HCT116 (cell line): ENCODE measurements at regions not wholly inside any gene's neighbourhood (a gene's known extent, or its start where the extent isn't known, plus 50 kb on each side); places are given as distances from the start of the nearest gene placed in this dataset.

Experiments
- ATAC-seq: fragments of 200-7000 bp; cut with Tn5 transposase; 2 replicates; pipeline ENCODE4 v1.9.1; 2020; ENCODE audit warnings: mild to moderate bottlenecking, moderate library complexity
- BruUV-seq: library from RNA; stranded (reverse); fragments of 400-500 nt; replicated peaks from 2 replicates; lab custom pipeline; 2021; lab: Mats Ljungman, UMichigan
- CTCF ChIA-PET: fragments of 300-600 bp; sonication (Branson Sonifier 250); formaldehyde crosslinking; loops from one replicate; lab custom pipeline; 2021; ENCODE audit warnings: antibody characterized with exemption; lab: Charles Lee
- POLR2A ChIA-PET: fragments of 300-600, 350-600 bp; sonication (Branson Sonifier 250); formaldehyde crosslinking; loops from one replicate; lab custom pipeline; 2021; ENCODE audit warnings: antibody characterized with exemption; lab: Charles Lee
- RAD21 ChIA-PET, 2 experiments: fragments of 300-600 bp; sonication (Branson Sonifier 250); formaldehyde crosslinking; loops; one replicate each; lab custom pipeline; 2023; ENCODE audit warnings: low total read pairs in 2 of 2; ENCODE audit not compliant: uncharacterized antibody in 2 of 2, unreplicated experiment in 2 of 2, low non-redundant PET in 1 of 2; lab: Charles Lee
- DNase-seq: peaks from one replicate; pipeline ENCODE4 v3.0.0-alpha.2; 2010; ENCODE audit warnings: low read depth, low spot score
- H2AFZ ChIP-seq: fragments of 200-600 bp; shearing (Covaris generic), sonication (generic); 2 replicates; pipeline ENCODE4 v1.6.1; 2017; ENCODE audit warnings: low read depth, mixed run types, mixed read lengths, antibody characterized with exemption, low read length; ENCODE audit not compliant: poor library complexity, severe bottlenecking
- H3K27ac ChIP-seq: 2 replicates; pipeline ENCODE4 v1.5.1; 2012; ENCODE audit warnings: low read depth, low read length
- H3K27me3 ChIP-seq: fragments of 200-600 bp; sonication (generic); 2 replicates; pipeline ENCODE4 v1.6.1; 2016; ENCODE audit warnings: mixed run types, low read length, mixed read lengths; ENCODE audit not compliant: insufficient read depth
- H3K36me3 ChIP-seq, 2 experiments: fragments of 200-500 bp in 1 of 2; fragments of 200-600 bp in 1 of 2; sonication (Bioruptor generic) in 1 of 2; sonication (generic) in 1 of 2; 2 replicates each; pipeline versions ENCODE4 v1.5.1 to v1.6.1; 2014 to 2016; ENCODE audit warnings: low read length in 2 of 2, inconsistent platforms in 1 of 2, mixed read lengths in 1 of 2, mixed run types in 1 of 2; ENCODE audit not compliant: insufficient read depth in 2 of 2, control insufficient read depth in 1 of 2
- H3K4me1 ChIP-seq, 2 experiments: fragments of 200-600 bp in 1 of 2; sonication (generic) in 1 of 2; 2 replicates each; pipeline versions ENCODE4 v1.5.1 to v1.6.1; 2012 to 2017; ENCODE audit warnings: low read length in 2 of 2, inconsistent platforms in 1 of 2, mild to moderate bottlenecking in 1 of 2, mixed read lengths in 1 of 2, mixed run types in 1 of 2, moderate library complexity in 1 of 2; ENCODE audit not compliant: insufficient read depth in 2 of 2, control insufficient read depth in 1 of 2
- H3K4me2 ChIP-seq: fragments of 200-600 bp; sonication (generic); 2 replicates; pipeline ENCODE4 v1.6.1; 2017; ENCODE audit warnings: mixed run types, low read length, mixed read lengths
- H3K4me3 ChIP-seq, 2 experiments: fragments of 200-600 bp in 1 of 2; sonication (generic) in 1 of 2; replicated peaks in 1 of 2; 2 replicates each; pipeline ENCODE4 v1.5.1; 2011 to 2016; ENCODE audit warnings: low read length in 2 of 2, control low read depth in 1 of 2, low read depth in 1 of 2, mild to moderate bottlenecking in 1 of 2, mixed read lengths in 1 of 2, mixed run types in 1 of 2
- H3K79me2 ChIP-seq: fragments of 200-600 bp; sonication (generic); 2 replicates; pipeline ENCODE4 v1.6.1; 2017; ENCODE audit warnings: mild to moderate bottlenecking, mixed run types, low read length, moderate library complexity, mixed read lengths; ENCODE audit not compliant: insufficient read depth
- H3K9ac ChIP-seq: fragments of 200-600 bp; sonication (generic); 2 replicates; pipeline ENCODE4 v1.6.1; 2016; ENCODE audit warnings: low read length, mixed read lengths
- H3K9me2 ChIP-seq: fragments of 200-600 bp; sonication (generic), shearing (Covaris generic); 2 replicates; pipeline ENCODE4 v1.6.1; 2017; ENCODE audit warnings: mixed run types, mild to moderate bottlenecking, moderate library complexity; ENCODE audit not compliant: insufficient read depth
- H3K9me3 ChIP-seq, 2 experiments: fragments of 200-500 bp in 1 of 2; fragments of 200-600 bp in 1 of 2; sonication (Bioruptor generic) in 1 of 2; sonication (generic) in 1 of 2; 2 replicates each; pipeline ENCODE4 v1.6.1; 2014 to 2017; ENCODE audit warnings: low read length in 2 of 2, mixed read lengths in 2 of 2, inconsistent platforms in 1 of 2, low read depth in 1 of 2, mild to moderate bottlenecking in 1 of 2, mixed run types in 1 of 2, moderate library complexity in 1 of 2; ENCODE audit not compliant: control insufficient read depth in 1 of 2, insufficient read depth in 1 of 2
- H4K20me1 ChIP-seq: fragments of 200-600 bp; sonication (generic), shearing (Covaris generic); 2 replicates; pipeline ENCODE4 v1.6.1; 2017; ENCODE audit warnings: mixed run types, mild to moderate bottlenecking, moderate library complexity; ENCODE audit not compliant: insufficient read depth
- ATF3 ChIP-seq: IDR thresholded peaks from 2 replicates; pipeline ENCODE4 v1.6.1; 2012
- CEBPB ChIP-seq: IDR thresholded peaks from 2 replicates; pipeline ENCODE4 v1.6.1; 2012; ENCODE audit warnings: low read depth
- CTCF ChIP-seq, 3 experiments: fragments of 200-600 bp in 1 of 3; sonication (generic) in 1 of 3; IDR thresholded peaks in 2 of 3; conservative IDR thresholded peaks in 1 of 3; 2 replicates each; pipeline ENCODE4 v1.5.1; 2012 to 2017; ENCODE audit warnings: low read depth in 2 of 3, low read length in 2 of 3, antibody characterized with exemption in 1 of 3, borderline replicate concordance in 1 of 3, control low read depth in 1 of 3, mild to moderate bottlenecking in 1 of 3, mixed read lengths in 1 of 3, mixed run types in 1 of 3, moderate library complexity in 1 of 3; ENCODE audit not compliant: insufficient read depth in 1 of 3
- EGR1 ChIP-seq: IDR thresholded peaks from 2 replicates; pipeline ENCODE4 v1.6.1; 2012; ENCODE audit warnings: low read depth
- EZH2 ChIP-seq: fragments of 200-600 bp; sonication (generic); IDR thresholded peaks from 2 replicates; pipeline ENCODE4 v1.6.1; 2017; ENCODE audit warnings: antibody characterized with exemption, mixed run types
- FOSL1 ChIP-seq: IDR thresholded peaks from 2 replicates; pipeline ENCODE4 v1.6.1; 2012; ENCODE audit warnings: low read depth
- JUND ChIP-seq: IDR thresholded peaks from 2 replicates; pipeline ENCODE4 v1.6.1; 2012
- POLR2AphosphoS5 ChIP-seq: IDR thresholded peaks from 2 replicates; pipeline ENCODE4 v1.6.1; 2011; ENCODE audit warnings: mild to moderate bottlenecking, low read depth, low read length, moderate library complexity
- RAD21 ChIP-seq: IDR thresholded peaks from 2 replicates; pipeline ENCODE4 v1.6.1; 2012; ENCODE audit warnings: low read depth, mild to moderate bottlenecking
- REST ChIP-seq: IDR thresholded peaks from 2 replicates; pipeline ENCODE4 v1.6.1; 2012; ENCODE audit warnings: low read depth
- SIN3A ChIP-seq: IDR thresholded peaks from 2 replicates; pipeline ENCODE4 v1.6.1; 2012; ENCODE audit warnings: low read depth
- TCF7L2 ChIP-seq: IDR thresholded peaks from 2 replicates; pipeline ENCODE4 v1.7.0; 2011; ENCODE audit warnings: borderline replicate concordance, inconsistent platforms; ENCODE audit not compliant: insufficient read depth, insufficient read length; ENCODE audit errors: extremely low read depth
- YY1 ChIP-seq: IDR thresholded peaks from 2 replicates; pipeline ENCODE4 v1.6.1; 2011; ENCODE audit warnings: low read length, low read depth, moderate library complexity, mild to moderate bottlenecking; ENCODE audit not compliant: insufficient replicate concordance; ENCODE audit errors: extremely low read depth
- ZFX ChIP-seq: fragments of 450-650 bp; IDR thresholded peaks from 2 replicates; pipeline ENCODE4 v1.6.1; 2017
- ZNF274 ChIP-seq: fragments of 200-500 bp; sonication (Bioruptor generic); IDR thresholded peaks from 2 replicates; pipeline ENCODE4 v1.6.1; 2014; ENCODE audit warnings: mild to moderate bottlenecking, low read depth, low read length, inconsistent platforms
- intact Hi-C: fragments of 100-400 bp; cut with micrococcal nuclease; formaldehyde crosslinking; loops from 2 replicates; pipeline ENCODE4 v1.10.0; 2022
- TF ChIP-seq, protein P1 (sequence below): IDR thresholded peaks from 2 replicates; pipeline ENCODE4 v1.6.1; 2012

DNA sequence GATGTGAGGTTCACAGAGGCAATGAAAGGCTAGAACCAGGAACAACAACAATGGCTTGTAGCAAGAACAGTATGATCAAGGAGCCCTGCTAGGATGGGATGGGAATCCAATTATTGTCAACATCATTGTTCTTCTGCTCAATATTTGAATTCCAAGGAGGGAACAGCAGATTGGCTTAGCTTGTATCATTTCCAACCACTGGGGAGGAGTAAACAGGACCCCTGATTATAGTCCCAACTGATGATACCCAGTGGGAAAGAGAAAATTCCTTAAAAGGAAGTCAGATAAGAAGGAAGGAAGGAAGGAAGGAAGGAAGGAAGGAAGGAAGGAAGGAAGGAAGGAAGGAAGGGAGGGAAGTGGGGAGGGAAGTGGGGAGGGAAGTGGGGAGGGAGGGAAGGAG is 69.5 kb upstream of the ZC3H12C start:
- ATAC-seq: no peak
- no peaks in the 10 kb centered on the region for H3K9me3 ChIP-seq
- H3K36me3 ChIP-seq: no peaks in the 10 kb centered on the region
- H4K20me1 ChIP-seq: no peaks in the 10 kb centered on the region
- H3K9me2 ChIP-seq: no peaks in the 10 kb centered on the region
- H3K9ac ChIP-seq: no peak overlapping the region
- RAD21 ChIA-PET: no interaction called here
- H3K4me3 ChIP-seq: no peak overlapping the region
- H3K4me1 ChIP-seq: no peaks in the 10 kb centered on the region
- H3K27ac ChIP-seq: no peak overlapping the region
- CTCF ChIA-PET: no interaction called here
- POLR2A ChIA-PET: interaction anchor here (0.7 kb wide), 1 partner anchor 8 kb away, joined by 3 read pairs; no protein-coding TSS in a partner anchor
- no TSS peak for BruUV-seq
- H3K27me3 ChIP-seq: no peaks in the 10 kb centered on the region
- no peak overlapping the region for H3K4me2 ChIP-seq
- intact Hi-C loops: no loop called here
- no peak overlapping the region for H2AFZ ChIP-seq
- DNase-seq: no peak
- no peak for TF ChIP-seq RAD21
- no peak for TF ChIP-seq EGR1
- no peak for TF ChIP-seq SIN3A
- TF ChIP-seq POLR2AphosphoS5: no peak
- no peak for TF ChIP-seq YY1
- no peak for TF ChIP-seq FOSL1
- no peak for TF ChIP-seq JUND
- TF ChIP-seq CEBPB: no peak
- TF ChIP-seq ATF3: no peak
- TF ChIP-seq ZFX: no peak
- TF ChIP-seq CTCF (IDR thresholded peaks at IDR 0.05 in 2 of 3, conservative IDR thresholded peaks at IDR 0.05 in 1 of 3; ENCODE audit: borderline replicate concordance in 1 of 3, insufficient read depth in 1 of 3, low read depth in 2 of 3, low read length in 2 of 3): no peak
- TF ChIP-seq, protein P1, sequence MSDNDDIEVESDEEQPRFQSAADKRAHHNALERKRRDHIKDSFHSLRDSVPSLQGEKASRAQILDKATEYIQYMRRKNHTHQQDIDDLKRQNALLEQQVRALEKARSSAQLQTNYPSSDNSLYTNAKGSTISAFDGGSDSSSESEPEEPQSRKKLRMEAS: no peak
- no peak for TF ChIP-seq ZNF274
- no peak for TF ChIP-seq REST
- TF ChIP-seq EZH2: no peak
- no peak for TF ChIP-seq TCF7L2
- TF ChIP-seq, all 23 proteins: peak for 0
- H3K79me2 ChIP-seq: no peaks in the 10 kb centered on the region
